NB4 (cell line): ENCODE measurements at regions not wholly inside any gene's neighbourhood (a gene's known extent, or its start where the extent isn't known, plus 50 kb on each side); places are given as distances from the start of the nearest gene placed in this dataset.
A peak's percentile ranks its signal among the peaks of the same experiment; 100 is the strongest.

Experiments
- DNase-seq: peaks from one replicate; pipeline ENCODE4 v3.0.0; 2010; ENCODE audit warnings: low read depth
- H3K4me3 ChIP-seq: one replicate; pipeline ENCODE4 v1.5.1; 2011; ENCODE audit warnings: mild to moderate bottlenecking, low read depth, low read length, moderate library complexity
- CTCF ChIP-seq: IDR thresholded peaks from one replicate; pipeline ENCODE4 v1.5.1; 2012; ENCODE audit warnings: low read depth, low read length
- MYC ChIP-seq: IDR thresholded peaks from 2 replicates; pipeline ENCODE4 v1.6.1; 2011; ENCODE audit warnings: low read depth, low read length
- POLR2A ChIP-seq: IDR thresholded peaks from 2 replicates; pipeline ENCODE4 v1.6.1; 2011; ENCODE audit warnings: mild to moderate bottlenecking; ENCODE audit not compliant: insufficient read length; ENCODE audit errors: extremely low read depth
- TF ChIP-seq, protein P1 (sequence below): IDR thresholded peaks from 2 replicates; pipeline ENCODE4 v1.6.1; 2011; ENCODE audit warnings: low read depth, low read length

DNA sequence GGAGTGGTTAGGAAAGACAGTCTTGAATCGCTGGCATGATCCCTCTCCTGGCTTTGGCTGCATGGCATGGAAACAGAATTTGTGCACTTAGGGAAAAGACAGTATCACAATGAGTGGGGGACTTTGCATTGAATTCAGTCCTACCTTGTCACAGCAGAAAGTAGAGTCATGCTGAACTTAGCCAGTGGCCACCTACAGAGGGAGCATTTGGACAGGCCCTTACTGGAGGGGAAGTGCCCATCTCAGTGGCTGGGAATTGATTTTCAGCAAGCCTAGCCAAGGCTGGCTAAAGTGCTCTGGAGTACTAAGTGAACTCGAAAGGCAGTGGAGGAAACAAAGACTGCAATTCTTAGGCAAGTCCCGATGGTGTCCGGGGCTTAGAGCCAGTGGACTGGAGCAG lies 364.3 kb upstream of the TOM1L1 start:
- H3K4me3 ChIP-seq = no peak overlapping the region
- TF ChIP-seq MYC (no peak), CTCF (no peak), POLR2A (no peak)
- TF ChIP-seq, protein P1, sequence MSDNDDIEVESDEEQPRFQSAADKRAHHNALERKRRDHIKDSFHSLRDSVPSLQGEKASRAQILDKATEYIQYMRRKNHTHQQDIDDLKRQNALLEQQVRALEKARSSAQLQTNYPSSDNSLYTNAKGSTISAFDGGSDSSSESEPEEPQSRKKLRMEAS = no peak
- DNase-seq = no peak

GRCh38 chr17:54537656-54538055 lies 363.0 kb upstream of the TOM1L1 start:
- TF ChIP-seq, protein P1 = no peak
- TF ChIP-seq CTCF = no peak
- TF ChIP-seq POLR2A = no peak
- TF ChIP-seq MYC = no peak
- no peak for DNase-seq

GRCh38 chr17:54544249-54544648 lies 356.4 kb upstream of the TOM1L1 start:
- peak; percentile 1 for DNase-seq
- TF ChIP-seq, protein P1 = no peak
- TF ChIP-seq MYC (no peak), CTCF (no peak), POLR2A (no peak)
- H3K4me3 ChIP-seq = no peak overlapping the region

More at GRCh38 chr17:54537656-54538055, 363.0 kb upstream of the TOM1L1 start:
- H3K4me3 ChIP-seq = no peak overlapping the region

DNA sequence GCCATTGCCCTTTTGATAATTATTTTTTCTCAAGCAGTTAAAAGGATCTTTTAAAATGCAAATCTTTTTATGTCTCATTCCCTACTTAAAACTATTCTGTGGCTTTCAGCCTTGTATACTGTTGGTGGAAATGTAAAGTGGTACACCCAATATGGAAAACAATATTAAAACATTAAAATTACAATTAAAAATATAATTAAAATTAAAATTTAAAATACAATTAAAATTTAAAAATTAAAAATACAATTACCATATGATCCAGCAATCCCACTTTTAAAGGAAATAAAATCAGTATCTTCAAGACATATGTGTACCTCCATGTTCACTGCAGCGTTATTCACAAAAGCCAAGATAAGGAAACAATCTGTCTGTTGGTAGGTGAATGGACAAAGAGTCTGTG lies 340.8 kb upstream of the TOM1L1 start:
- H3K4me3 ChIP-seq = no peak overlapping the region
- no peak for TF ChIP-seq POLR2A
- TF ChIP-seq MYC = no peak
- TF ChIP-seq, protein P1 = no peak
- TF ChIP-seq CTCF = no peak
- DNase-seq = no peak

- no peak for TF ChIP-seq POLR2A
- no peak for TF ChIP-seq MYC
- TF ChIP-seq CTCF = no peak
- TF ChIP-seq, protein P1 = no peak
- DNase-seq = no peak
Observed at GRCh38 chr17:54608634-54609155, 292.0 kb upstream of the TOM1L1 start.

More at GRCh38 chr17:54608634-54609155, 292.0 kb upstream of the TOM1L1 start:
- H3K4me3 ChIP-seq = no peak overlapping the region
